GM21367 (cell line): ENCODE measurements at regions not wholly inside any gene's neighbourhood (a gene's known extent, or its start where the extent isn't known, plus 50 kb on each side); places are given as distances from the start of the nearest gene placed in this dataset.
"Not testable (repeated sequence)": the region's sequence is repeated elsewhere in the genome, so short reads cannot be mapped to it uniquely, and the experiment has no call there.

Source experiments
- ATAC-seq: cut with Tn5 transposase; IDR thresholded peaks from one replicate; pipeline ENCODE4 v1.9.1; 2021; ENCODE audit not compliant: unreplicated experiment

- no peak for ATAC-seq
Measured at GRCh38 chr17:63173450-63173849, 207.4 kb downstream of the TANC2 start.

GRCh38 chr17:63173903-63174302 is 207.9 kb downstream of the TANC2 start:
- no peak for ATAC-seq

- ATAC-seq: no peak
Measured at GRCh38 chr17:63178530-63178929, 212.5 kb downstream of the TANC2 start.

GRCh38 chr17:63181856-63182255 is 215.8 kb downstream of the TANC2 start:
- no peak for ATAC-seq

GRCh38 chr17:63185420-63185819 is 219.4 kb downstream of the TANC2 start:
- ATAC-seq: no peak

- no peak for ATAC-seq
Measured at GRCh38 chr17:63189082-63189481, 223.0 kb downstream of the TANC2 start.

GRCh38 chr17:63189930-63190329 is 223.9 kb downstream of the TANC2 start:
- ATAC-seq: no peak

- no peak for ATAC-seq
Measured at GRCh38 chr17:63190821-63191370, 224.9 kb downstream of the TANC2 start.

GRCh38 chr17:63191610-63192009 is 225.6 kb downstream of the TANC2 start:
- no peak for ATAC-seq

GRCh38 chr17:63193827-63194226 is 227.8 kb downstream of the TANC2 start:
- ATAC-seq: no peak

- ATAC-seq: no peak
Measured at GRCh38 chr17:63196772-63197335, 230.8 kb downstream of the TANC2 start.

- no peak for ATAC-seq
Measured at GRCh38 chr17:63203652-63204051, 237.6 kb downstream of the TANC2 start.

- no peak for ATAC-seq
Measured at GRCh38 chr17:63221939-63222338, 224.2 kb downstream of the CYB561 start.

GRCh38 chr17:63222655-63223054 is 223.5 kb downstream of the CYB561 start:
- ATAC-seq: no peak

- ATAC-seq: no peak
Measured at GRCh38 chr17:63223212-63223911, 222.7 kb downstream of the CYB561 start.

- no peak for ATAC-seq
Measured at GRCh38 chr17:63224644-63225043, 221.5 kb downstream of the CYB561 start.

- not testable (repeated sequence) for ATAC-seq
Measured at GRCh38 chr17:63226720-63227119, 219.4 kb downstream of the CYB561 start.

- not testable (repeated sequence) for ATAC-seq
Measured at GRCh38 chr17:63231015-63231620, 215.0 kb downstream of the CYB561 start.

- ATAC-seq: no peak
Measured at GRCh38 chr17:63232565-63233310, 213.4 kb downstream of the CYB561 start.

- ATAC-seq: no peak
Measured at GRCh38 chr17:63240106-63240505, 206.0 kb downstream of the CYB561 start.

GRCh38 chr17:63246344-63246743 is 199.8 kb downstream of the CYB561 start:
- ATAC-seq: no peak
